ENCODE measurements at regions not wholly inside any gene's neighbourhood (a gene's known extent, or its start where the extent isn't known, plus 50 kb on each side); places are given as distances from the start of the nearest gene placed in this dataset.

DNA sequence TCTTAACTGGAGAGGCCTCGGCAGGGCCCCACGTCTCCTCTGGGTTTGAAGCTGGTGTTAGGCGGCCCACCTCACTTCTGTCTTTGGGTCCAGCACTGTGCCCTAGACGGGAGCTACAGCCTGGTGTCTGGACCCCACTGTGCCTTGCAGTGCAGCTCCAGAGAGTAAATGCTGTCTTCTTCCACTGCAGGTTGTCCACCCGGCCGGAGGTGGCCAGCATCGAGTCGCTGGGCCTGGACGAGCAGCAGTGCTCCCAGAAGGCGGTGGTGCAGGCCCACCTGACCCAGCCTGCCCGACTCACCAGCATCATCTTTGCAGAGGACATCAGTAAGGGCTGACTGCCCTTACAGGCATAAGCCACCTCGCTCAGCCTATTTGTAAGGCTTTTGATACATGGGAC lies 53.1 kb upstream of the TAMM41 start (continued):
- TF ChIP-seq, protein P1, sequence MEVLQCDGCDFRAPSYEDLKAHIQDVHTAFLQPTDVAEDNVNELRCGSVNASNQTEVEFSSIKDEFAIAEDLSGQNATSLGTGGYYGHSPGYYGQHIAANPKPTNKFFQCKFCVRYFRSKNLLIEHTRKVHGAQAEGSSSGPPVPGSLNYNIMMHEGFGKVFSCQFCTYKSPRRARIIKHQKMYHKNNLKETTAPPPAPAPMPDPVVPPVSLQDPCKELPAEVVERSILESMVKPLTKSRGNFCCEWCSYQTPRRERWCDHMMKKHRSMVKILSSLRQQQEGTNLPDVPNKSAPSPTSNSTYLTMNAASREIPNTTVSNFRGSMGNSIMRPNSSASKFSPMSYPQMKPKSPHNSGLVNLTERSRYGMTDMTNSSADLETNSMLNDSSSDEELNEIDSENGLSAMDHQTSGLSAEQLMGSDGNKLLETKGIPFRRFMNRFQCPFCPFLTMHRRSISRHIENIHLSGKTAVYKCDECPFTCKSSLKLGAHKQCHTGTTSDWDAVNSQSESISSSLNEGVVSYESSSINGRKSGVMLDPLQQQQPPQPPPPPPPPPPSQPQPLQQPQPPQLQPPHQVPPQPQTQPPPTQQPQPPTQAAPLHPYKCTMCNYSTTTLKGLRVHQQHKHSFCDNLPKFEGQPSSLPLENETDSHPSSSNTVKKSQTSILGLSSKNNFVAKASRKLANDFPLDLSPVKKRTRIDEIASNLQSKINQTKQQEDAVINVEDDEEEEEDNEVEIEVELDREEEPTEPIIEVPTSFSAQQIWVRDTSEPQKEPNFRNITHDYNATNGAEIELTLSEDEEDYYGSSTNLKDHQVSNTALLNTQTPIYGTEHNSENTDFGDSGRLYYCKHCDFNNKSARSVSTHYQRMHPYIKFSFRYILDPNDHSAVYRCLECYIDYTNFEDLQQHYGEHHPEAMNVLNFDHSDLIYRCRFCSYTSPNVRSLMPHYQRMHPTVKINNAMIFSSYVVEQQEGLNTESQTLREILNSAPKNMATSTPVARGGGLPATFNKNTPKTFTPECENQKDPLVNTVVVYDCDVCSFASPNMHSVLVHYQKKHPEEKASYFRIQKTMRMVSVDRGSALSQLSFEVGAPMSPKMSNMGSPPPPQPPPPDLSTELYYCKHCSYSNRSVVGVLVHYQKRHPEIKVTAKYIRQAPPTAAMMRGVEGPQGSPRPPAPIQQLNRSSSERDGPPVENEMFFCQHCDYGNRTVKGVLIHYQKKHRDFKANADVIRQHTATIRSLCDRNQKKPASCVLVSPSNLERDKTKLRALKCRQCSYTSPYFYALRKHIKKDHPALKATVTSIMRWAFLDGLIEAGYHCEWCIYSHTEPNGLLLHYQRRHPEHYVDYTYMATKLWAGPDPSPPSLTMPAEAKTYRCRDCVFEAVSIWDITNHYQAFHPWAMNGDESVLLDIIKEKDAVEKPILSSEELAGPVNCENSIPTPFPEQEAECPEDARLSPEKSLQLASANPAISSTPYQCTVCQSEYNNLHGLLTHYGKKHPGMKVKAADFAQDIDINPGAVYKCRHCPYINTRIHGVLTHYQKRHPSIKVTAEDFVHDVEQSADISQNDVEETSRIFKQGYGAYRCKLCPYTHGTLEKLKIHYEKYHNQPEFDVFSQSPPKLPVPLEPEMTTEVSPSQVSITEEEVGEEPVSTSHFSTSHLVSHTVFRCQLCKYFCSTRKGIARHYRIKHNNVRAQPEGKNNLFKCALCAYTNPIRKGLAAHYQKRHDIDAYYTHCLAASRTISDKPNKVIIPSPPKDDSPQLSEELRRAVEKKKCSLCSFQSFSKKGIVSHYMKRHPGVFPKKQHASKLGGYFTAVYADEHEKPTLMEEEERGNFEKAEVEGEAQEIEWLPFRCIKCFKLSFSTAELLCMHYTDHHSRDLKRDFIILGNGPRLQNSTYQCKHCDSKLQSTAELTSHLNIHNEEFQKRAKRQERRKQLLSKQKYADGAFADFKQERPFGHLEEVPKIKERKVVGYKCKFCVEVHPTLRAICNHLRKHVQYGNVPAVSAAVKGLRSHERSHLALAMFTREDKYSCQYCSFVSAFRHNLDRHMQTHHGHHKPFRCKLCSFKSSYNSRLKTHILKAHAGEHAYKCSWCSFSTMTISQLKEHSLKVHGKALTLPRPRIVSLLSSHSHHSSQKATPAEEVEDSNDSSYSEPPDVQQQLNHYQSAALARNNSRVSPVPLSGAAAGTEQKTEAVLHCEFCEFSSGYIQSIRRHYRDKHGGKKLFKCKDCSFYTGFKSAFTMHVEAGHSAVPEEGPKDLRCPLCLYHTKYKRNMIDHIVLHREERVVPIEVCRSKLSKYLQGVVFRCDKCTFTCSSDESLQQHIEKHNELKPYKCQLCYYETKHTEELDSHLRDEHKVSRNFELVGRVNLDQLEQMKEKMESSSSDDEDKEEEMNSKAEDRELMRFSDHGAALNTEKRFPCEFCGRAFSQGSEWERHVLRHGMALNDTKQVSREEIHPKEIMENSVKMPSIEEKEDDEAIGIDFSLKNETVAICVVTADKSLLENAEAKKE (CRISPR knock-in tag; IDR thresholded peaks at IDR 0.05): no peak
- TF ChIP-seq JUNB (IDR thresholded peaks at IDR 0.05; ENCODE audit: unreplicated experiment): no peak
- TF ChIP-seq, protein P2, sequence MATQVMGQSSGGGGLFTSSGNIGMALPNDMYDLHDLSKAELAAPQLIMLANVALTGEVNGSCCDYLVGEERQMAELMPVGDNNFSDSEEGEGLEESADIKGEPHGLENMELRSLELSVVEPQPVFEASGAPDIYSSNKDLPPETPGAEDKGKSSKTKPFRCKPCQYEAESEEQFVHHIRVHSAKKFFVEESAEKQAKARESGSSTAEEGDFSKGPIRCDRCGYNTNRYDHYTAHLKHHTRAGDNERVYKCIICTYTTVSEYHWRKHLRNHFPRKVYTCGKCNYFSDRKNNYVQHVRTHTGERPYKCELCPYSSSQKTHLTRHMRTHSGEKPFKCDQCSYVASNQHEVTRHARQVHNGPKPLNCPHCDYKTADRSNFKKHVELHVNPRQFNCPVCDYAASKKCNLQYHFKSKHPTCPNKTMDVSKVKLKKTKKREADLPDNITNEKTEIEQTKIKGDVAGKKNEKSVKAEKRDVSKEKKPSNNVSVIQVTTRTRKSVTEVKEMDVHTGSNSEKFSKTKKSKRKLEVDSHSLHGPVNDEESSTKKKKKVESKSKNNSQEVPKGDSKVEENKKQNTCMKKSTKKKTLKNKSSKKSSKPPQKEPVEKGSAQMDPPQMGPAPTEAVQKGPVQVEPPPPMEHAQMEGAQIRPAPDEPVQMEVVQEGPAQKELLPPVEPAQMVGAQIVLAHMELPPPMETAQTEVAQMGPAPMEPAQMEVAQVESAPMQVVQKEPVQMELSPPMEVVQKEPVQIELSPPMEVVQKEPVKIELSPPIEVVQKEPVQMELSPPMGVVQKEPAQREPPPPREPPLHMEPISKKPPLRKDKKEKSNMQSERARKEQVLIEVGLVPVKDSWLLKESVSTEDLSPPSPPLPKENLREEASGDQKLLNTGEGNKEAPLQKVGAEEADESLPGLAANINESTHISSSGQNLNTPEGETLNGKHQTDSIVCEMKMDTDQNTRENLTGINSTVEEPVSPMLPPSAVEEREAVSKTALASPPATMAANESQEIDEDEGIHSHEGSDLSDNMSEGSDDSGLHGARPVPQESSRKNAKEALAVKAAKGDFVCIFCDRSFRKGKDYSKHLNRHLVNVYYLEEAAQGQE (IDR thresholded peaks at IDR 0.05; ENCODE audit: unreplicated experiment): no peak

DNA sequence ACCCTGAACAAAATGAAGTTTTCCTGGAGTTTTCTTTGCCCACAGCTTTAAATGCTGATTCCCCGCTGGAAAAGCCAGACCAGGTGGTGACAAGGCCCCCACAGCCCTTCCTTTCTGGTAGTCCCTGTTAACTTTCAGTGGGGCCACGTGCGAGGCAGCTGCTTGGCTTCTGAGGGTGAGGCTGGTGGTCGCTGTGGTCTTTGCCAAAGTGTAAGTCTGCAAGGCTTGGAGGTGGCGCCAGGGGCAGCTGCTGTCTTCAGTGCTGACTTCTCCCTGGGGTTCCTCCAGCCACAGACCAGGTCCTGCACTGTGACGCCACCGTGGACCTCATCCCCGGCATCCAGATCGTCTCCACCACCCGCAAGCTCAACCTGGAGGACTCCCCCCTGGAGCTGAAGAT lies 54.1 kb upstream of the TAMM41 start:
- Mint-ChIP-seq H3K9me3 (no peaks in the 10 kb centered on the region), H3K4me3 (no peak overlapping the region), H3K27me3 (ENCODE audit: insufficient read depth, low read depth, poor library complexity) (peaks cover 5% of the 10 kb centered on the region), H3K27ac (no peak overlapping the region), H3K4me1 (no peaks in the 10 kb centered on the region), H3K36me3 (ENCODE audit: low read depth) (no peaks in the 10 kb centered on the region)
- Histone ChIP-seq H3K4me3 (no peak overlapping the region), H4K20me1 (replicated peaks; ENCODE audit: insufficient read depth) (no peaks in the 10 kb centered on the region), H3K27me3 (ENCODE audit: insufficient read depth) (no peaks in the 10 kb centered on the region), H3K9me2 (ENCODE audit: insufficient read depth) (no peaks in the 10 kb centered on the region), H3K79me2 (replicated peaks; ENCODE audit: insufficient read depth) (no peaks in the 10 kb centered on the region), H3K4me1 (ENCODE audit: insufficient read depth) (no peaks in the 10 kb centered on the region), H3K4me2 (no peak overlapping the region), H3F3A (replicated peaks; ENCODE audit: low read depth) (no peaks in the 10 kb centered on the region), H3K27ac (ENCODE audit: low read depth) (no peak overlapping the region), H2AFZ (no peak overlapping the region), H3K36me3 (ENCODE audit: insufficient read depth) (no peaks in the 10 kb centered on the region)
- ATAC-seq (no peak), DNase-seq (ENCODE audit: low spot score) (no peak)
- TF ChIP-seq NANOG (IDR thresholded peaks at IDR 0.05; ENCODE audit: borderline replicate concordance) (no peak), CREB1 (CRISPR knock-in tag; IDR thresholded peaks at IDR 0.05; ENCODE audit: low read depth) (no peak), ZNF114 (CRISPR knock-in tag; IDR thresholded peaks at IDR 0.05) (no peak), EZH2phosphoT487 (IDR thresholded peaks at IDR 0.05; ENCODE audit: unreplicated experiment) (no peak), STAT1 (IDR thresholded peaks at IDR 0.05; ENCODE audit: unreplicated experiment) (no peak), JUNB (IDR thresholded peaks at IDR 0.05; ENCODE audit: unreplicated experiment) (no peak), POLR2AphosphoS5 (IDR thresholded peaks at IDR 0.05; ENCODE audit: low read depth) (no peak)
- TF ChIP-seq, protein P3, sequence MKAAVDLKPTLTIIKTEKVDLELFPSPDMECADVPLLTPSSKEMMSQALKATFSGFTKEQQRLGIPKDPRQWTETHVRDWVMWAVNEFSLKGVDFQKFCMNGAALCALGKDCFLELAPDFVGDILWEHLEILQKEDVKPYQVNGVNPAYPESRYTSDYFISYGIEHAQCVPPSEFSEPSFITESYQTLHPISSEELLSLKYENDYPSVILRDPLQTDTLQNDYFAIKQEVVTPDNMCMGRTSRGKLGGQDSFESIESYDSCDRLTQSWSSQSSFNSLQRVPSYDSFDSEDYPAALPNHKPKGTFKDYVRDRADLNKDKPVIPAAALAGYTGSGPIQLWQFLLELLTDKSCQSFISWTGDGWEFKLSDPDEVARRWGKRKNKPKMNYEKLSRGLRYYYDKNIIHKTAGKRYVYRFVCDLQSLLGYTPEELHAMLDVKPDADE (IDR thresholded peaks at IDR 0.05): no peak
- TF ChIP-seq, protein P2 (IDR thresholded peaks at IDR 0.05; ENCODE audit: unreplicated experiment): no peak
